Calu3 (cell line): ENCODE measurements at regions not wholly inside any gene's neighbourhood (a gene's known extent, or its start where the extent isn't known, plus 50 kb on each side); places are given as distances from the start of the nearest gene placed in this dataset.

ENCODE experiments used
- BruUV-seq: library from RNA; stranded (reverse); fragments of 400-500 nt; replicated peaks from 2 replicates; lab custom pipeline; 2021; lab: Mats Ljungman, UMichigan
- CTCF ChIA-PET: fragments of 300-600 bp; sonication (Branson Sonifier 250); formaldehyde crosslinking; loops from one replicate; lab custom pipeline; 2022; ENCODE audit warnings: antibody characterized with exemption; lab: Charles Lee
- DNase-seq: peaks from one replicate; pipeline ENCODE4 v3.0.0; 2022
- H3K27ac Mint-ChIP-seq: one replicate; pipeline ENCODE4 v1.8.0; 2022; ENCODE audit warnings: mixed read lengths; ENCODE audit not compliant: unreplicated experiment
- H3K27me3 Mint-ChIP-seq: one replicate; pipeline ENCODE4 v1.8.0; 2022; ENCODE audit warnings: mixed read lengths; ENCODE audit not compliant: unreplicated experiment
- H3K36me3 Mint-ChIP-seq: one replicate; pipeline ENCODE4 v1.8.0; 2022; ENCODE audit warnings: mild to moderate bottlenecking, moderate library complexity, mixed read lengths; ENCODE audit not compliant: insufficient read depth, unreplicated experiment
- H3K4me1 Mint-ChIP-seq: one replicate; pipeline ENCODE4 v1.8.0; 2022; ENCODE audit warnings: mild to moderate bottlenecking, low read depth, mixed read lengths; ENCODE audit not compliant: unreplicated experiment
- H3K4me3 Mint-ChIP-seq: one replicate; pipeline ENCODE4 v1.8.0; 2022; ENCODE audit warnings: mild to moderate bottlenecking, low read depth, moderate library complexity, mixed read lengths; ENCODE audit not compliant: unreplicated experiment
- H3K9me3 Mint-ChIP-seq: one replicate; pipeline ENCODE4 v1.8.0; 2022; ENCODE audit warnings: low read depth, mixed read lengths; ENCODE audit not compliant: unreplicated experiment
- CTCF ChIP-seq: fragments of 200-600 bp; IDR thresholded peaks from one replicate; pipeline ENCODE4 v1.8.0; 2022; ENCODE audit warnings: antibody characterized with exemption; ENCODE audit not compliant: unreplicated experiment
- intact Hi-C: fragments of 100-400 bp; cut with micrococcal nuclease; formaldehyde crosslinking; loops from one replicate; pipeline ENCODE4 v1.10.0; 2022; ENCODE audit not compliant: unreplicated experiment

GRCh38 chr4:22903913-22904312 lies 211.2 kb downstream of the GBA3 start:
- no peak for TF ChIP-seq CTCF
- Mint-ChIP-seq H3K4me3 (no peak overlapping the region), H3K9me3 (no peaks in the 10 kb centered on the region), H3K4me1 (no peaks in the 10 kb centered on the region), H3K27me3 (no peaks in the 10 kb centered on the region), H3K27ac (no peak overlapping the region), H3K36me3 (no peaks in the 10 kb centered on the region)
- DNase-seq: no peak
- intact Hi-C loops: no loop called here
- BruUV-seq: no TSS peak
- CTCF ChIA-PET: no interaction called here

GRCh38 chr4:22901631-22902030 lies 208.9 kb downstream of the GBA3 start:
- Mint-ChIP-seq H3K4me3 (no peak overlapping the region), H3K27me3 (no peaks in the 10 kb centered on the region), H3K27ac (no peak overlapping the region), H3K36me3 (no peaks in the 10 kb centered on the region), H3K9me3 (no peaks in the 10 kb centered on the region), H3K4me1 (peaks cover 9% of the 10 kb centered on the region)
- no peak for DNase-seq
- intact Hi-C loops: no loop called here
- CTCF ChIA-PET: no interaction called here
- BruUV-seq: no TSS peak
- TF ChIP-seq CTCF: no peak

- Mint-ChIP-seq H3K27me3 (no peaks in the 10 kb centered on the region), H3K4me1 (peaks cover 9% of the 10 kb centered on the region), H3K36me3 (no peaks in the 10 kb centered on the region), H3K27ac (no peak overlapping the region), H3K4me3 (no peak overlapping the region), H3K9me3 (no peaks in the 10 kb centered on the region)
- no TSS peak for BruUV-seq
- CTCF ChIA-PET: no interaction called here
- TF ChIP-seq CTCF: no peak
- intact Hi-C loops: no loop called here
- no peak for DNase-seq
These were observed 208.1 kb downstream of the GBA3 start for GRCh38 chr4:22900876-22901275.

- Mint-ChIP-seq H3K4me1 (peaks cover 9% of the 10 kb centered on the region), H3K27ac (peak overlapping the region; percentile 10), H3K36me3 (no peaks in the 10 kb centered on the region), H3K27me3 (no peaks in the 10 kb centered on the region), H3K4me3 (no peak overlapping the region), H3K9me3 (no peaks in the 10 kb centered on the region)
- no TSS peak for BruUV-seq
- CTCF ChIA-PET: interaction anchor here (0.9 to 1.8 kb wide), 7 partner anchors 45 to 717 kb away, joined by 3 to 7 read pairs (median 3); no protein-coding TSS in a partner anchor
- peak; percentile 34 for TF ChIP-seq CTCF
- peak; percentile 54 for DNase-seq
- intact Hi-C loops: loop anchor here (5.0 kb wide), 2 partner anchors 65 to 240 kb away; no protein-coding TSS in a partner anchor
These were observed 204.9 kb downstream of the GBA3 start for GRCh38 chr4:22897520-22898108.
